ENCODE measurements at regions not wholly inside any gene's neighbourhood (a gene's known extent, or its start where the extent isn't known, plus 50 kb on each side); places are given as distances from the start of the nearest gene placed in this dataset.

DNA sequence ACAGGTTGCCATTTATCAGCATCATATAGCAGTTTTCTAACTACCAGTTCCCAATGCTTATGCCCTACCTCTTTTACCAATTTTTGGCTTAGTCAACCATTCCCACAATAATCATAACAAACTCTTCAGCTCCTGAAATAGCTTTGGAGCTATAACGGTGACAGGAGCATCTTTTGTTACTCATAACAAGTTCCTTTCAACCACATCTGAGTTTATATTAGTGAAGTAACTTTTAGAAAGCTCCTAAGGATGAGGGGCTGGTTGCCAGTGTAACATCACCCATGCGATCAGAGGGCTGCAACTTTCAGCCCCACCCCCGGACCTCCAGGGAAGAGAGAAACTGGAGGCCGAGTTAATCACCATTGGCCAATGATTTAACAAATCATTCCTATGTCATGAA, 495.3 kb upstream of the RASGRP1 start:
- TF ChIP-seq EZH2phosphoT487 (IDR thresholded peaks at IDR 0.05; ENCODE audit: low read length) (no peak), EZH2 (optimal IDR thresholded peaks at IDR 0.05; ENCODE audit: low read depth, low read length) (no peak)
- TF ChIP-seq, protein P1, sequence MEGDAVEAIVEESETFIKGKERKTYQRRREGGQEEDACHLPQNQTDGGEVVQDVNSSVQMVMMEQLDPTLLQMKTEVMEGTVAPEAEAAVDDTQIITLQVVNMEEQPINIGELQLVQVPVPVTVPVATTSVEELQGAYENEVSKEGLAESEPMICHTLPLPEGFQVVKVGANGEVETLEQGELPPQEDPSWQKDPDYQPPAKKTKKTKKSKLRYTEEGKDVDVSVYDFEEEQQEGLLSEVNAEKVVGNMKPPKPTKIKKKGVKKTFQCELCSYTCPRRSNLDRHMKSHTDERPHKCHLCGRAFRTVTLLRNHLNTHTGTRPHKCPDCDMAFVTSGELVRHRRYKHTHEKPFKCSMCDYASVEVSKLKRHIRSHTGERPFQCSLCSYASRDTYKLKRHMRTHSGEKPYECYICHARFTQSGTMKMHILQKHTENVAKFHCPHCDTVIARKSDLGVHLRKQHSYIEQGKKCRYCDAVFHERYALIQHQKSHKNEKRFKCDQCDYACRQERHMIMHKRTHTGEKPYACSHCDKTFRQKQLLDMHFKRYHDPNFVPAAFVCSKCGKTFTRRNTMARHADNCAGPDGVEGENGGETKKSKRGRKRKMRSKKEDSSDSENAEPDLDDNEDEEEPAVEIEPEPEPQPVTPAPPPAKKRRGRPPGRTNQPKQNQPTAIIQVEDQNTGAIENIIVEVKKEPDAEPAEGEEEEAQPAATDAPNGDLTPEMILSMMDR (IDR thresholded peaks at IDR 0.05; ENCODE audit: low read length), result no peak

Measured in MM.1S (cell line).